Vagina (tissue), 2 donors: ENCODE measurements at regions not wholly inside any gene's neighbourhood (a gene's known extent, or its start where the extent isn't known, plus 50 kb on each side); places are given as distances from the start of the nearest gene placed in this dataset. TPM values are rescaled to one million over a fixed set of nuclear protein-coding genes. Genes with fewer than 3 reads are reported as not detected.

Experiments used
- DNase-seq, 2 donors: peaks; one replicate each; pipeline ENCODE4 v3.0.0-alpha.2; 2017; ENCODE audit errors: extremely low spot score in 2 of 2
- H3K27ac ChIP-seq: fragments of 200-600 bp; sonication (generic); one replicate; pipeline ENCODE4 v1.5.1; 2019
- H3K27me3 ChIP-seq: fragments of 200-600 bp; sonication (generic); one replicate; pipeline ENCODE4 v1.5.1; 2019
- H3K36me3 ChIP-seq, 2 donors: fragments of 200-600 bp; sonication (generic); one replicate each; pipeline ENCODE4 v1.5.1; 2017 to 2019
- H3K4me1 ChIP-seq: fragments of 200-600 bp; sonication (generic); one replicate; pipeline ENCODE4 v1.5.1; 2019
- H3K4me3 ChIP-seq, 2 donors: fragments of 200-600 bp; sonication (generic); 1 replicate in 1 of 2; 2 replicates in 1 of 2; pipeline ENCODE4 v1.5.1; 2016 to 2019
- H3K9me3 ChIP-seq: fragments of 200-600 bp; sonication (generic); one replicate; pipeline ENCODE4 v1.5.1; 2019
- POLR2A ChIP-seq, 2 donors: fragments of 450-650 bp; IDR thresholded peaks; one replicate each; pipeline ENCODE4 v1.6.1; 2017; ENCODE audit warnings: antibody characterized with exemption in 2 of 2, mild to moderate bottlenecking in 2 of 2, moderate library complexity in 2 of 2
- POLR2AphosphoS5 ChIP-seq, 2 donors: sonication (generic); formaldehyde crosslinking; IDR thresholded peaks; one replicate each; pipeline ENCODE4 v1.9.0; 2017; ENCODE audit warnings: antibody characterized with exemption in 2 of 2, mild to moderate bottlenecking in 2 of 2, low read depth in 1 of 2; ENCODE audit not compliant: insufficient read depth in 1 of 2
- intact Hi-C: fragments of 100-400 bp; cut with DNase I; formaldehyde crosslinking; loops from one replicate; pipeline ENCODE4 v1.15.1; 2023
- small RNA-seq: library from RNA; depleted of rRNA; stranded (forward); fragments of <200 nt; gene quantifications from one replicate; pipeline ENCODE3, GENCODE V24; 2016
- TF ChIP-seq, protein P1 (sequence below), 3 experiments: fragments of 450-650 bp in 2 of 3; fragments of 200-600 bp in 1 of 3; sonication (generic) in 1 of 3; IDR thresholded peaks; one replicate each; pipeline ENCODE4 v1.5.1; 2017 to 2019; ENCODE audit warnings: antibody characterized with exemption in 3 of 3, mild to moderate bottlenecking in 2 of 3, moderate library complexity in 2 of 3

DNA sequence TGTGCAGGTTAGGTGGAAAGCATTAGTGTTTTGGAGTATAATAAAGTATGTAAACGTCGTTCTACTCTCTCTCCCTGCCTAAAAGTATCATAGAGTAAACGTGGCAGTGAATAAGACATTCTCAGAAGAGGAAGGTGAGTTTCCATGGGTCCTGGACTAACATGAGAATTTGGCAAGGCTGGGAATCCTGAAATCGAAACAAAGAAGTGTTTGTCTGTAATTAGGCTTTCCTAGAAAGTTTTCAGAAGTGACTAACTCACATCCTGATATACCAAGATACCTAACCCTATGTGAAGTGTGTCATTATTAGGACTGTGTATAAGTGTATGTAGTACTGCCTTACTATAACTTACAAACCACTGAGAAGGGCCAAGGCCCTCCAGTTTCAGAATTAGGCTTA lies 50.7 kb upstream of the MAOA start:
- TF ChIP-seq, protein P1, sequence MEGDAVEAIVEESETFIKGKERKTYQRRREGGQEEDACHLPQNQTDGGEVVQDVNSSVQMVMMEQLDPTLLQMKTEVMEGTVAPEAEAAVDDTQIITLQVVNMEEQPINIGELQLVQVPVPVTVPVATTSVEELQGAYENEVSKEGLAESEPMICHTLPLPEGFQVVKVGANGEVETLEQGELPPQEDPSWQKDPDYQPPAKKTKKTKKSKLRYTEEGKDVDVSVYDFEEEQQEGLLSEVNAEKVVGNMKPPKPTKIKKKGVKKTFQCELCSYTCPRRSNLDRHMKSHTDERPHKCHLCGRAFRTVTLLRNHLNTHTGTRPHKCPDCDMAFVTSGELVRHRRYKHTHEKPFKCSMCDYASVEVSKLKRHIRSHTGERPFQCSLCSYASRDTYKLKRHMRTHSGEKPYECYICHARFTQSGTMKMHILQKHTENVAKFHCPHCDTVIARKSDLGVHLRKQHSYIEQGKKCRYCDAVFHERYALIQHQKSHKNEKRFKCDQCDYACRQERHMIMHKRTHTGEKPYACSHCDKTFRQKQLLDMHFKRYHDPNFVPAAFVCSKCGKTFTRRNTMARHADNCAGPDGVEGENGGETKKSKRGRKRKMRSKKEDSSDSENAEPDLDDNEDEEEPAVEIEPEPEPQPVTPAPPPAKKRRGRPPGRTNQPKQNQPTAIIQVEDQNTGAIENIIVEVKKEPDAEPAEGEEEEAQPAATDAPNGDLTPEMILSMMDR (IDR thresholded peaks at IDR 0.05) = no peak
- TF ChIP-seq POLR2AphosphoS5 (IDR thresholded peaks at IDR 0.05; ENCODE audit: insufficient read depth in 1 of 2, low read depth in 1 of 2) (no peak), POLR2A (IDR thresholded peaks at IDR 0.05) (no peak)
- Histone ChIP-seq H3K4me1 (no peaks in the 10 kb centered on the region), H3K27me3 (no peaks in the 10 kb centered on the region), H3K9me3 (no peaks in the 10 kb centered on the region), H3K36me3 (no peaks in the 10 kb centered on the region), H3K4me3 (no peak overlapping the region), H3K27ac (no peak overlapping the region)
- intact Hi-C loops = no loop called here
- no peak for DNase-seq

Small RNA genes in the stretch of these regions (small RNA-seq; reads per million reads assigned to genes)
- not detected for gene AL451086.1
